ENCODE measurements at regions not wholly inside any gene's neighbourhood (a gene's known extent, or its start where the extent isn't known, plus 50 kb on each side); places are given as distances from the start of the nearest gene placed in this dataset.

- H3K36me3 ChIP-seq: no peaks in the 10 kb centered on the region
- no peak for TF ChIP-seq CTCF (IDR thresholded peaks at IDR 0.05)
- H3K4me1 ChIP-seq (ENCODE audit: control insufficient read depth in 1 of 2, insufficient read depth in 1 of 2, low read depth in 1 of 2, low read length in 1 of 2): no peaks in the 10 kb centered on the region
- no peaks in the 10 kb centered on the region for H3K9me3 ChIP-seq
- no peak overlapping the region for H3K4me3 ChIP-seq (ENCODE audit: low read depth in 1 of 2, low read length in 1 of 2)
- H3K27me3 ChIP-seq: peaks cover 15% of the 10 kb centered on the region
- H3K27ac ChIP-seq: no peak overlapping the region
Measured at GRCh38 chr14:101365329-101366158, 195.8 kb upstream of the DIO3 start.

- Histone ChIP-seq H3K27me3 (peaks cover 9% of the 10 kb centered on the region), H3K9me3 (no peaks in the 10 kb centered on the region), H3K36me3 (no peaks in the 10 kb centered on the region), H3K27ac (no peak overlapping the region), H3K4me3 (ENCODE audit: low read depth in 1 of 2, low read length in 1 of 2) (no peak overlapping the region), H3K4me1 (ENCODE audit: control insufficient read depth in 1 of 2, insufficient read depth in 1 of 2, low read depth in 1 of 2, low read length in 1 of 2) (no peaks in the 10 kb centered on the region)
- TF ChIP-seq CTCF (IDR thresholded peaks at IDR 0.05): no peak
Measured at GRCh38 chr14:101367421-101368261, 193.7 kb upstream of the DIO3 start.

DNA sequence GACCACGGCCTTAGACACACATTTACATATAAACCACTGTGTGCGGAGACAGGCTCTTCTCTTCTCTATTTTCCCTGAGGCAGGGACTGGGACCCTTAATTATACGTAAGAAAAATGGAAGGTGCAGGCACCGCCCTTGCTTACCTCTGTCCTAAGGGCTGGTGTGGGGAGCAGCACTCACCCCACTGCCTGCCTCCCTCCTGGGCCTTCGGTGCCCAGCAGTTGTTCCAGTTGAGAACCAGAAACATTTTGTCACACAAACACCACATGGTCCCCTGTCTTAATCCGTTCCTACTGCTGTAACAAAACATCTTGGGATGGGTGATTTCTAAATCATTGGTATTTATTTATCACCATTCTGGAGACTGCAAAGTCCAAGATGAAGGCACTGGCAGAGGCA, 192.7 kb upstream of the DIO3 start:
- no peaks in the 10 kb centered on the region for H3K4me1 ChIP-seq (ENCODE audit: control insufficient read depth in 1 of 2, insufficient read depth in 1 of 2, low read depth in 1 of 2, low read length in 1 of 2)
- H3K4me3 ChIP-seq (ENCODE audit: low read depth in 1 of 2, low read length in 1 of 2): no peak overlapping the region
- no peaks in the 10 kb centered on the region for H3K9me3 ChIP-seq
- no peaks in the 10 kb centered on the region for H3K36me3 ChIP-seq
- peaks cover 9% of the 10 kb centered on the region for H3K27me3 ChIP-seq
- TF ChIP-seq CTCF (IDR thresholded peaks at IDR 0.05): no peak
- no peak overlapping the region for H3K27ac ChIP-seq

DNA sequence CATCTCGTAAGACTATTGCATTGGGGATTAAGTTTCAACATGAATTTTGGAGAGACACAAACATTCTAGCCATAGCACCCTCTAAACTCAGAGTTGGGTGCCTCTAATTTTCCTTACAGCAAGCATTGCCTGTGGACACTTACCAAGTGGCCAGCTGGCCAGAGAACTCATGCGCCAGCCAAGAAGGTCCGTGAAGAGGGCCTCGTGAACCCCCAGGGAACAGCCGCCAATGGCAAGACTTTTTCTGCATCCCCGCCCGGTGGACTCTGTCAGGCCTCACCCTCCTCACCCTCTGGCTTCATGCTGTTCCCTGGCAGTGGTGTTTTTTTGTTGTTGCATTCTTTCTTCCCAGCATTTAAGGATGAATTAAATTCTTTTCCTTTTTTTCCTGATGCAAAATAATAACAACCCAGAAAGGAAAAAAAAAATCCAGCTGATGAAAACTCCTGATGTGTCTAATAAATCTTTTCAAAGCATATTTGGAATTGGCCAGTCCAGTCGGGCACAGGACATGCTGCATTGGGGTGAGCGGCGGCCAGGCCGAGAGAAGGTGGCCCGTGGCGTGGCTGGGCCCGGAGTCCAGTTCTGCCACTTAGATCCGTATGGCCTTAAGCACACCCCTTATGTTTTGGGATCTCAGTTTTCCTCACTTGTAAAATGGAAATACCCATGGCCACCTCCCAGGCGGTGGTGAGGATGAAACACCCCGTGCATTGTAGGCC, 191.9 kb upstream of the DIO3 start:
- Histone ChIP-seq H3K27ac (no peak overlapping the region), H3K36me3 (no peaks in the 10 kb centered on the region), H3K4me3 (ENCODE audit: low read depth in 1 of 2, low read length in 1 of 2) (no peak overlapping the region), H3K27me3 (peaks cover 9% of the 10 kb centered on the region), H3K4me1 (ENCODE audit: control insufficient read depth in 1 of 2, insufficient read depth in 1 of 2, low read depth in 1 of 2, low read length in 1 of 2) (no peaks in the 10 kb centered on the region), H3K9me3 (no peaks in the 10 kb centered on the region)
- TF ChIP-seq CTCF (IDR thresholded peaks at IDR 0.05): no peak

GRCh38 chr14:101369916-101370592, 191.2 kb upstream of the DIO3 start:
- H3K27ac ChIP-seq: no peak overlapping the region
- no peaks in the 10 kb centered on the region for H3K9me3 ChIP-seq
- H3K4me1 ChIP-seq (ENCODE audit: control insufficient read depth in 1 of 2, insufficient read depth in 1 of 2, low read depth in 1 of 2, low read length in 1 of 2): no peaks in the 10 kb centered on the region
- H3K36me3 ChIP-seq: no peaks in the 10 kb centered on the region
- H3K4me3 ChIP-seq (ENCODE audit: low read depth in 1 of 2, low read length in 1 of 2): no peak overlapping the region
- TF ChIP-seq CTCF (IDR thresholded peaks at IDR 0.05): no peak
- H3K27me3 ChIP-seq: peaks cover 5% of the 10 kb centered on the region
